8988T (cell line): ENCODE measurements at regions not wholly inside any gene's neighbourhood (a gene's known extent, or its start where the extent isn't known, plus 50 kb on each side); places are given as distances from the start of the nearest gene placed in this dataset.
A peak's percentile ranks its signal among the peaks of the same experiment; 100 is the strongest.

ENCODE experiments used
- DNase-seq: peaks from one replicate; pipeline ENCODE4 v3.0.0; 2011

DNA sequence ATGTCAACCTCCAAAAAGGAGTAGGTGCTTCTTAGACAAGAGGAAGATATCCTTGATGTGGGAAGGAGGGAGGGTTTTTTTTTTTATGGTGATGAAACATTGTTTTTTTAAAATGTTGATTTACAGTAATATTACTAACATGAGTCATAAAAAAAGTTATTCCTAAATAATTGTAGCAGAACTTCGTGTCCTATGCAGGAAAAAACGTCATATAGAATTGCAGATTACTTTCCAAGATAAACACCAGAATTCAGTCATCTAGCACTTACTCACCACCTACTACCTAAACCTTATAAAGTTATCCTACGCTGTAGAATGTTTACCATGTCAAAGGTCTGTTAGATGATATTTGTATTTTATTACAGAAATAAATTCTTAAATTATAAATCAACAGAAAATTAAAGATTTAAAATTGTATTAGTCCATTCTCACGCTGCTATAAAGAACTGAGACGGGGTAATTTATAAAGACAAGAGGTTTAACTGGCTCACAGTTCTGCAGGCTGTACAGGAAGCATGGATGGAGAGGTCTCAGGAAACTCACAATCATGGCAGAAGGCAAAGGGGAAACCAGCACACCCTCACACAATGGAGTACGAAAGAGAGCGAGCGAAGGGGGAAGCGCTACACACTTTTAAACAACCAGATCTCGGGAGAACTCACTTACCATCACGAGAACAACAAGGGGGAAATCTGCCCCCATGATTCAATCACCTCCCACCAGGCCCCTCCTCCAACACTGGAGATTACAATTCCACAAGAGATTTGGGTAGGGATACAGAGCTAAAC, 105.2 kb upstream of the NEBL start:
- DNase-seq, result no peak

- DNase-seq, result no peak
These were observed 102.6 kb upstream of the NEBL start for GRCh38 chr10:20999699-21000098.

- no peak for DNase-seq
These were observed 100.9 kb upstream of the NEBL start for GRCh38 chr10:20998036-20998435.

DNA sequence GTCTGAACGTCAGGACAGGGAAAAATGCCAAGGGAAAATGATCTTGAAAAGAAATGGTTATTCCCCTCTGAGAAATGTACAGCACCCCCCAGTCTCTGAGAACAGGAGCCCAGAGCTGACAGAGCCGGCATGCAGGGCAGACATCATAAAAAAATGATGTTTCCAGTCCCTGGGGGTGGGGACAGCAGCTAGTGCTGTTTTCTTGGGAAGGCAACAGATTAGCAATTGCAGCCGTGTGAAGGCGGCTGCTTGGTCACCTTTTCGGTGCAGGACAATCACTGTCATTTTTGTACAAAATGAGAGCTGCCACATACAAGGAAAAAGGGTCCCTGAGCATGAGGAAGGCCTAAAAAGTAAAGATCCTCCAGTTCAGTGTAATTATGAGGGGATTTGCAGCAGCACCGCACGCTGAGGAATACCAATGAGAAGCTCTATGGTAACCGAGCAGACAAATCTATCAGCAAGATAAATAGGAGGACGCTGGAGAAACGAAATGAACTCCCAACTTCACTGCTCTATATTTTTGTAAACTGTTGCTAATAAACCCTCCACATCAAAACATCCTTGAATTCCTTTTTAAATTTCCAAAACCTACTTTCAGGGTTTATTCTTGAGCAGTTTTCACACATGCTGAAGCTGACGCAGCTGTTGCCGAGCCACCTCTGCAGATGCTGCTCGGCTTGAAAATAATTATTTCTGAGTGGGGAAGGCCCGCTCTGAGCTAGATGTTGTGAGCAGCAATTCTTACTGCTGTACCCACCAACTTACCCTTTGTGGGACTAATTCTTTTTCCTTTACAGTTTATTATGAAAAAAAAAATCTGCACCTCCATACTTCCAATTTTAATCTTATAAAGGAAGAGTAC, 98.2 kb upstream of the NEBL start:
- no peak for DNase-seq

GRCh38 chr10:20993830-20994527, 96.9 kb upstream of the NEBL start:
- no peak for DNase-seq

DNA sequence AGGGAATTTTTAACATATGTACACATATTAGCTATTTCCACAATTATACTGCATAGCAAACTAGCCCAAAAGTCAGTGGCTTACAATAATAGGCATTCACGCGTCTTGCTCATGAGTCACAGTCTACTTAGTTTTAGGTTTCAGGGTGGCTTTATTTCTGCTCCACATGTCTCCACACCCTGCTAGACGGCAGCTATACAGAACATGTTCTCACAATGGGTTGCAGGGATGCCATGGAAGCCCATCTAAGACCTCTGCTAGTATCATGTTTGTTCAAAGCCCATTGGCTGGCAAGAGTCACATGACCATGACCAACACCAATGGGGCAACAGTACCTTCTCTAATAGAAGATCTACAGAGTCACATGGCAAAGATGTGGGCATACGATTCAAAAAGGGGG, 96.3 kb upstream of the NEBL start:
- no peak for DNase-seq

- no peak for DNase-seq
These were observed 94.4 kb upstream of the NEBL start for GRCh38 chr10:20991526-20991925.

DNA sequence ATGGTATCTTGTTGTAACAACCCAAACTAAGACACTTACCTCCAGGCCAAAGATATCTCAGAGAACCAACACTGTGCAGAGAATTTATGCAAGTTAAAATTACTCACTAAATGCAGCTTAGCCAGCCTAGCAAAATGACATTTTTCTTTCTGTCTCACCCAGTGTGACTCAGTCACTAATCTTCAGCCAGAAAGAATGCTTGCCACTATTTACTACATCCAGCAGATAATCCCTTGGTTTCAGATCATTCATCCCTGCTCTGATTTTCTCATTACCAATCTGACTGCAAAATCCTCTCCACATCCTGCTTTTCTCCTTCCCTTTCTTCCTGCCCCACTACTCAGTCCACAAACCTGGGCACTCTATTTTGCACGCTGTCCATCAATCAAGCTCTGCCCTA, 93.5 kb upstream of the NEBL start:
- no peak for DNase-seq

- no peak for DNase-seq
These were observed 91.4 kb upstream of the NEBL start for GRCh38 chr10:20988357-20988983.

DNA sequence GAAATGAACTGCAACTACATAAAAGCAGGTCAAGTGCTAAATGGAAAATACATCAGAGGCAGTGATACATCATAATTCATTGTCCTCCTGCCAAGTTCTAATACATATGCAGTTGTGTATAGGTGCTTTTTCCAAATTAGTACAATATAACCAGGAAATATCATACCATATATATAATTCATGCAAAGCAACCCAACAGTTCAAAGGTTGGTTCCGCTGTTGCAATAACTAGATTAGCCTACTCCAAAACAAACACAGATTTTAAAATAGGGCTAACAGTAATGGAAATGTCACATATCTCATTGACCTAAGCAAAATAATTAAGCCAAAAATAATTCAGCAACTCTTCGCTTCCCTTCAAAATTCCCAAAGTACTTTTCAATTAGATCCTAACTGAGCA, 88.9 kb upstream of the NEBL start:
- DNase-seq, result no peak

- no peak for DNase-seq
These were observed 87.6 kb upstream of the NEBL start for GRCh38 chr10:20984662-20985061.

- no peak for DNase-seq
These were observed 84.4 kb upstream of the NEBL start for GRCh38 chr10:20981419-20981953.

DNA sequence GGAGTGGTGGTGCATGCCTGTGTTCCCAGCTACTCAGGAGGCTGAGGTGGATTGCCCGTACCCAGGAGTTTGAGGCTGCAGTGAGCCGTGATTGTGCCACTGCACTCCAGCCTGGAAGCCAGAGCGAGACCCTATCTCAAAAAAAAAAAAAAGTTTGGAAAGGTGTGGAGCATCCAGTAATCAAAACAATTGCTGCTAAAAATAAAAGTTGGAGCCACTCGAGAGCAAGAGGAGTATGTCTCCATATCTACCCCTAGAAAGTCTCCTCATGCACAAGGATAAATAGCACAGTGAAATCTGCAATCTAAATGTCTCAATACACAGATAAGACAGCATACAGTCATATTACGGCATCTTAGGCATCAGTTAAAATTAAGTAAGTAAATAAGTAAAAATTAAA, 81.5 kb upstream of the NEBL start:
- DNase-seq, result no peak

DNA sequence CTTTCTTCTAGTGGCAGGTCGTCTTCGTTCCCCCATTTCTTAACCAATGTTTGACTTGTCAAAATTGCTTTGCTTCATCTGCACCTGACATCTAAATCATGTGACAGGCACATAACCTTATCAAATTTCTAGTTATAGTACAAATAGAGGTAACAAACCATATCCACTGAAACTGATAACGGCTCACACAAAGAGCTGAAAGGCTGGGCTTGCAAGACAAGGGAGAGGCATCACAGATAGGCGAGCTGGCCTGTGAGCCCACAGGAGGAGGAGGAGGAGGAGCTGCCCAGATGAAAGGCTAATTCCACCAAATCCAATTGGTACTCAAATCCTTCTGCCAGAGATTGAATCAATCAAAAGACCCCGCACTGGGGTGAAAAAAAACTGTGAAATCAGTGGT, 80.2 kb upstream of the NEBL start:
- no peak for DNase-seq

DNA sequence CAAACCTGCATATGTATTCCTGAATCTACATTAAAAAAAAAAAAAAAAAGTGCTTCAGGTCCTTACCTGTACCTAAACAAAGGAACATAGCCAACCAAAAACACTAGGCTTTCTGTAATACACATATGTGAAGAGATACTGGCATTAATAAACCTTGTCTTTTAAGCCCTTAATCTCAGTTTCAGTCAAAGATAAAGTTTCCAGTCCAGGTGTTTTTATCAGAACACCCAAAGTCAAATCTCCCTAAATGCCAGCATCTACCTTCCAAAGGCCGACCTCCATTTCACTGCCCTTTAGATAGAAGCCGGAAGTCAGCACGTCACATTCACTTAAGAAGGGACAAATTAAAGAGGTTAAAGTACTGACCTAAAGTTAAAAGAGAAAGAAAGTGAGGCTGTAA, 79.8 kb upstream of the NEBL start:
- no peak for DNase-seq

GRCh38 chr10:20976390-20976789, 79.3 kb upstream of the NEBL start:
- no peak for DNase-seq

DNA sequence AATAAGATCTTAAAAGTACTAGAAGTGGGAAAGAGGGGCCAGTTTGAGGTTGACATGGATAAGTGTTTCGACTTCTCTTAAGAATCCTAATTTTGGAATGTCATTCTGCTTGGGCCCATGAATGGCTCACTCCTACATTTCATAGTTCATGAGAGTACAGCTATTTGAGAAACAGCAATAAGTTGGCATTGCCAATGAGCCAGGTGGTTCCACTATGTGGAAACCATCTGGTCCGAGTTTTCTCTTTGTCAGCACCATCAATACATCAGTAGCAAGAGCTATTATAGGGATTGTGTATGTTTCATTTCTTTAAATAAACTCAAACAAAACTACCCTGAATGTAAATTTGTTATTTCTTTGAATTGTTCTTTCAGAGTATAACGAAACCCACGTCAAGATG, 78.1 kb upstream of the NEBL start:
- DNase-seq, result no peak

- no peak for DNase-seq
These were observed 75.8 kb upstream of the NEBL start for GRCh38 chr10:20972925-20973324.

- DNase-seq, result no peak
These were observed 74.8 kb upstream of the NEBL start for GRCh38 chr10:20971901-20972300.

DNA sequence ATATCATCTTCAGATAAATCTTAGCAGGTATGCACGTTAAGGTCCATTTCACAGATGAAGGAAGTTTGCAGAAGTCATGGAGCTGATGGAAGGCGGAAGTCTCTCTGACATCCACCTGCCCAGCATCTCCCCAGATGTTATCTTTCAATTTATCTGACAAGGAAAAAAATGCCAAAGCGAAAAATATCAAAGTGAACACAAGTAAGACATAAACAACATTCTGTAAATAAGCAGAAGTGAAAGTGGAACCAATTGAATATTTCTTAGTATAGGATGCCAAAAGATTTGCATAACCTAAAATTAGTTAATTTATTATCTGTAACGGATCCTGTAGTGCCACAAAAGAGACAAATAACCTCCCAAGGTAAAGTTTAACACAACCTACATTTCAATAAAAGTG, 73.6 kb upstream of the NEBL start:
- no peak for DNase-seq

DNA sequence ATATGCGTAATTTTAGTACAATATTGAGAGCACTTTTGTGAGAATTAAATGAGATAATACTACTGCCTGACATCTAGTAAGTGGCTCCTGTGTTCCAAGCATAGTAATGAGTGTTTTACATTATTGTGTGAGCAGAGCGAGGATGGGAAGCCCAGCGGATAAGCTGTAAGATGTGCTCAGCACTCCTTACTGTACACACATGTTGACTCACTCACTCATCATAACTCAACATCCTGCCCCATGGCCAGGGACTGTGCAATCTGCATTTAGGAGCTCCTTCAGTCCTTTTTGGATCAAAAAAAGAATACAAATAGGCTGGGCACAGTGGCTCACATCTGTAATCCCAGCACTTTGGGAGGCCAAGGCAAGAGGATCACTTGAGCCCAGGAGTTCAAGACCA, 72.9 kb upstream of the NEBL start:
- DNase-seq, result peak; percentile 13

- DNase-seq, result no peak
These were observed 69.3 kb upstream of the NEBL start for GRCh38 chr10:20966426-20966825.
